GM18861 (cell line): ENCODE measurements at regions not wholly inside any gene's neighbourhood (a gene's known extent, or its start where the extent isn't known, plus 50 kb on each side); places are given as distances from the start of the nearest gene placed in this dataset.

Experiments used
- ATAC-seq: cut with Tn5 transposase; IDR thresholded peaks from one replicate; pipeline ENCODE4 v1.9.1; 2021; ENCODE audit not compliant: unreplicated experiment

DNA sequence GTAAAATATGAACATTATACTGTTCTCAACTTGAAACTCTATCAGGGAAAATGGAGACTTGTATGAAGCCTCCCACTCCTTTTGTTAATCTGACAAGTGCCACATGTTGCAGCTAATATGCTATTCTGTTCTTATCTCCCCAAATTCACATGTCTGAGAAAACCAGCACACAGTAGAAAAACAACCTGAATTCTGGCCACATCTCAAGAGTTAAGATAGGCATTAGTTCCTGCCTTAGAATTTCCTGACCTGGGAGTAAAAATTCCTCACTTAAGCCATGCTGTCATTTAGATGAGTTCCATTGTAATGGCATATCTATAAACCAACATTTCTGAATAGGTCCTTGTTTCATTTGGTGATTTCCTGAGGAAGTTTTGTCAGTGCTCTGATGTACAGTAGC is 1098.5 kb downstream of the EFNB2 start:
- no peak for ATAC-seq

DNA sequence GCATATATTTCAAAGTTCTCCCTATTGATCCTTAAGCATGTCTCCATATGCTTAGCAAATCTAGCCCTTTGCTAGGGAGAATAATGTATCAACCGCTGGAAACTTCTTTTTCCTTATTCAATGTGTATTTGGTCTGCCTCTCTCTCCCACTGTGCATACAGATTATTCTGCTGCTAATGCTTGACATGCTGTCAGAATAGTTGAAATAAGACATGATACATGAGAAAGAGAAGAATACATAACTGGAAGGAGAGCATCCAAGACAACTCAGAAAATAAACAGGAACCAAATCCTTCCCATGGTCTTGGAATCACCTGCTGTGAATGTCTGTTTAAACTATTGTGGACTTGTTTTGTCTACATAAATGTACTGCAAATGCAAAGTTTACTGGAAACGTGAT is 1103.0 kb downstream of the EFNB2 start:
- ATAC-seq: no peak

DNA sequence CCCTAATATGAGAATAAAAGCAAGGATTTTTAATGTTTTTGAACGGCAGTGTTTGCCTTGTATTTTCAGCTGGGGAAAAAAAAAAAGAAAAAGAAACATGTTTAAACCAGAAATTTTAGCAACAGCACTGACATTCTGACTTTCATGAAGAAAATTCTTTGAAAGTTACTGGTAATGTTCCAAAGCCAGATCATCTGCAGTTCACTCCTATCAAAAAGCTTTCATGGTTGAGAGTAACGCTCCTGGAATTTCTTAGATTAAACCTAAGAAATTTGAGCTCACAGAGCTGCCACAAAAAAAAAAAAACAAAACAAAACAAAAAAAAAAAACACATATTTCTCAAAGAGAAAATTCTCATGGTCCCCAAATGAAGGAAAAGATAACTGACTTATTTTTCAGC is 1106.7 kb downstream of the EFNB2 start:
- ATAC-seq: no peak

DNA sequence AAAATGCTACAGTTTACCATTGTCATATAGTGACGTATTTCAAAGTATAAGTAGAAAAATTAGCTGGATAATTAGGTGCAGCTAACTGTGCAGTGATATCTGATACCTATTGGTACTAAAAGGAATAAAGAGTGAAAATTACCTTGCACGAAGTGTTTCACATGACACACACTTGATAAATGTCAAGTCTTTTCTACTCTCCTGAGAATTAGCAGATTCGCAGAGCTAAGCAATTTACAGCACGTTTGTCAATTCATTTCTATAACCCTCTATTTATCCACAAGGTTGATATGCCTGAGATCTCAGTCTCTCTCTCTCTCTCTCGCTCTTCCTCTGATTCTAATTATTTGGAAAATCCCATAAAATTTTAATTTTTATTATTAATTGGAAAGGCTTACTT is 1109.0 kb downstream of the EFNB2 start:
- no peak for ATAC-seq

DNA sequence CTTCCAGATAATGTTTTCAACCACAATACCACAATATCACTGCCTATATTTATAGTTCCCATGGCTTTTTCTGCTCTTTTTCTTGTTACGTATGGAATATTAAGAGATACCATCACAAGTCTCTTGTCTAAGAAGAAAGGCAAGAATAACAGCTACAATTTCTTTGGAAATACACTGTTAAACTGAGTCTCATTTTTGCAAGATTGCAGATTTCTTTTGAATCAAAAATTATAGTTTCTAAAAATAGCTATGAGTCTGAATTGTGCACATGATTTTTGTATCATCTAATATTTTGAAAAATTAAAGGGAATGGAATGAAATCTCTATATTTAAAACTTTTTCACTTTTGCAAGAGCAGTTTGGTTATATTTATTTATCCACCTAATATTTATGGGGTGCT is 1120.8 kb downstream of the EFNB2 start:
- ATAC-seq: no peak

DNA sequence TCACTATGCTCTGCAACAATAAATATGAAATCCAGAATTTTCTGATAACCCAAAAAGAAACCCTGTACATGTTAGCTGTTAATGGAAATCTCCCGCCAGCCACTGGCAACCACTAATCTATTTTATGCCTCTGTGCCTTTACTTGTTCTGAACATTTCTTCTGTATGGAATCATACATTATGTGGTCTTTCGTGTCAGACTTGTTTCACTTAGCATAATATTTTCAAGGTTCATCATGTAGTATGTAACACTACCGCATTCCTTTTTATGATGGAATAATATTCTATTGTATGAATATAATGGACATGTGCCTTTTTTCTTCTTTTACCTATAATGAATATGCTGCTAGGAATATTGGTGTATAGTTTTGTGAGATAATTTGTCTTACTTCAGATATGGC is 1123.3 kb downstream of the EFNB2 start:
- ATAC-seq: no peak

DNA sequence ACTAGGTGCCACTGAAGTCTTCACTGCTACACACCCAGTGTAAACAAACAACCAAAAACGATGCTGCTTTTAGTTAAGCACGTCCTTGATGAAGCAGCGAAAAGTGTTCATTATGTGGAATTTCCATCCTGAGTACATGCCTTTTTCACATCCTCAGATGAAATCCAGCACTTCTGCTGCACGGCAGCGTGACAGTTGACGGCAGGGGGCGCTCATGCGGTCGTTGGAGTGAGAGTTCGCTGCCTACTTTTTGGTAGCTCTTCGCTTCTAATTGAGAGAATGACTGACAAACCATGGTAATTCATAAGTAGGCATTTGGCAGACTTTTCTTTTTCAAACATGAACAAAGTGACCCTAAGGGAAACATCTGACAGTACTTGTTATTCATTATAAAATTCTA is 1124.9 kb downstream of the EFNB2 start:
- no peak for ATAC-seq

DNA sequence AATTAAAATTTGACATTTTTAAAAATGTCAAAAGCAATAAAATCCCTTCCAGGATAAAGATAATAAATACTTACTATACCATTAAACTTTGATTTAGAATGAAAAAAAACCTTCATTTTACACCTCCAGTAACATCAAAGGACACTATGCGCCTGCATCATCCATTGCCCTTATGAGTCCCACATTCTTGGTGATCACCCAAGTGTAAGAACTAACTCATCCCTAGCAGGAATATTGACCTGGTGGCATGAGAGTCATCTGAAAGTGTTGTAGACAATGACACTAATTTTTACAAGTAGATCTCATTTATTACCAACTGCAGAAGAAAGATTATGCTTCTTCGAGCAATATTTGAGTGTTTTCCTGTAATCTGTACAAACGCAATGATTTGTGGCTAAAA is 1128.9 kb downstream of the EFNB2 start:
- ATAC-seq: no peak

DNA sequence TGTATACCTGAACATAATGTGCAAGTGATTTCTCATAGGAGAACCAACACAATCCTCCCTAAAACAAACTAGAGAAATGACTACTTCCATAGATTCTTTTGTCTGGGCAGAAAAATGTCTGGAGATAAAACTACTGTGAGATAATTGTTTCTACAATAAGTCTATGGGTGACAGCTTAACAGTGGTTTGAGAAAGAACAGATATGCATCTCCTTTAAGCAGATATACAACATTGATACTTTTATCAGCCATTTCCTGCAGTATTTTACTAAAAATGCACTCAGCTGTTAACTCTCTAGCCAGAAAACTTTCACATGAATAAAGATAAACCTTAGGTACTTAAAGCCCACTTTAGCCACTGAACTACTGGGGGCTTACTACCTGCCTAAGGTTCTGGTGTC is 1132.4 kb downstream of the EFNB2 start:
- no peak for ATAC-seq

DNA sequence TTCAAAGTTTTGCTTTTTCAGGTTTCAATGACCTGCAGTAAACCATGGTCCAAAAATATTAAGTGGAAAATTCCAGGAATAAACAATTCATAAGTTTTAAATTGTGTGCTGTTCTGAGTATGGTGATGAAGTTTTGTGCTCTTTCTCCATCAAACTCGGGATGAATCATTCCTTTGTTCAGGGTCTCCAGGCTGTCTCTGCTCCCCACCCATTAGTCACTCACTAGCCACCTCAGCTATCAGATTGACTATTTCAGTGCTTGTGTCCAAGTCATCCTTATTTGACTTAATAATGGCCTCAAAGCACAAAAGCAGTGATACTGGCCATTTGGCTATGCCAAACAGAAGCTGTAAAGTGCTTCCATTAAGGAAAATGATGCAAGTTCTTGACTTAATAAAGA is 1140.4 kb downstream of the EFNB2 start:
- ATAC-seq: no peak

DNA sequence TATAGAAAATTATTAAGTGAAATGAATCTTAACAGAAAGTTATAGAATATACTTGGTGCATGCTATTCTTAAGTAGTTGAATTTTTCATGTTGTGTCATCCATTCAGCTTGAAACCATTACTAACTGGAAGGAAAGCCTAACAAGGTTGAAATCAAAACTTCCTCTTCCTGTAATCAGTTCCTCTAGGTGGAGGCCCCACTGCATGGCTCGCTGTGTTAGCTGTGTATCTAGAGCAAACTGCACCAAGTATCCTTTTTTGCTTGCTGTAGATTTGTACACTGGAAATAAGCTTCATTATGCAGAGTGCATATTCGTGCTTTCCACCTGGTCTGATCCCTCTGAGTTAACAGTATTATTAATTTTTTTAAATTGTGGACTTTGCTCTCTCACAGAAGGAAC is 1146.1 kb downstream of the EFNB2 start:
- ATAC-seq: no peak

DNA sequence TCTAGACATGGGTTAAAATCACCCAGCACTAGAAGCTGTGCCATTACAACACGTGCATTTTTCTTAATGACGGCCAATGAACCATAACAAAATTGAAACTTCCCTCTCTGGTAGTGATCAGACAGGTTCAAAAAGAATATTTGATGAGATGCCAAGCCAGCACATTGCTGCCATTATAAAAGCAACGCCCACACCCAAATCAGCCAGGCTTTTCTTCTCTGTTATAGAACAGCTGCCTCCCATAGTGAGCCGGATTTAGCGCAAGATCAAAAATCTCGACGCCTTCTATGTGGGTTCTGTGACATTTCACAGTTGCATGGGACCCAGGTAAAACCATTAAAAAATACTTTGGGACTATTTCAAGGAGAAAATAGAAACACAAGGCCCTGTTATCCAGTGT is 1158.0 kb downstream of the EFNB2 start:
- ATAC-seq: no peak

DNA sequence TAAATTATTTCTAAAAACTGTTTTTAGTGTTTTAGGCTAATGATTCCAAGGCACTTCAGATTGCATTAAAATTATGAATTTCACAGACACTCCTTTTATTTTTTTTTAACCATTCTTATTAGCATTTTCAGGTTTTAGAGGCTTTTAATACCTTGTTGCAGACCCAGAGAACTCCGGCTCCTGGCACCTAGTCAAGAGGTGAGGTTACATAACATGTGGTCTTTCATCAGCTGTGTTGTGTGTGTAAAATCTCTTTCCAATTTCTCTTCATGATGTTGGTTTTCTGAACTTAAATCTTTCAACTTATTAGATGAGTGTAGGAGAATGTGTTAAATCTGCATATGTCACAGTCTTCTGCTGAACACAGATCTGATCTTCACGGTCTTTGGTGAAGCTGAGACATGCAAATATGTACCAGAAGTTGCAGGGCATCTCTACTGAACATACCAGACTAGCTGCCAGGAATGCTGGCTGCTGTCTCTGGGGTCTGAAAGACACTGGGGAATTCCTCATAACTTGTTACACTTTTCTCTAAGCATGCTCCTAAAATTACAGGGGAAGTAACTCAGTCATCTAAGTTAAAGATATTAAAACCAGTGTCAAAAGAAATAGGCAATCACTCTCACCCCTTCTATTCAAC is 1165.3 kb downstream of the EFNB2 start:
- no peak for ATAC-seq

DNA sequence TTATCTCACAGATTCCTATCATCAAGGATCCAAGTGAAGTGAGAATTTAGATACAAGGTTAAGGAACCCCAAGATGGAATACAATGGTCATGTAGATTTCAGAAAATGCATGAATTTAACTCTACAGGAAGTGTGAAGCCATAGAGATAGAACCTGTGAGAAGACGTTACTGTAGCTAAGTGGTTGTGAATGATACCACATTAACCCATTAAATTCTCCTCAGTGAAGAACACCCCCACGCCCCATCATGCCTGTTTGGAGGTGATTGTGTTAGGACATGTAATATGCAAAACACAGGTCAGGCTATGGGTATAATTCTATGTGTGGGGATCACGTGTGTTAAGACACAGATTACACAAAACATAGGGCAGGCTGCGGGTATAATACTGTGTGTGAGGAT is 1166.7 kb downstream of the EFNB2 start:
- ATAC-seq: no peak

DNA sequence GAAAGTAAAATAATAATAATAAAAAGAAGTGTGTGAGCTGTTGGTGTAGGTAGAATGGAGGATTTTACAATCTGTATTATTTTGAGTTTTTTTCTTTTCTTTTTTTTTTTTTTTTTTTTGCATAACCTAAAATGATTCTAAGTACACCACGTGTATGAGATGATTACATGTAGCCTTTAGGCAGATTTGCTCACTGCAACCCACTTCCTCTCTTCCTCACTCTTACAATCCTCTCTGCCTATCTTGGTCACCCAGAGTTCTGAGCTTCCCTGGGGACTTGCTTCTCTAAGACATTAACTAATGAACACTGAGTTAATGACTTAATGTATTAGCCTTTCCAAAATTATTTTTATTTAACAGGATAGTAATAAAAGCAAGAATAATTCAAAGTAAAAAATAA is 1169.6 kb downstream of the EFNB2 start:
- ATAC-seq: no peak

DNA sequence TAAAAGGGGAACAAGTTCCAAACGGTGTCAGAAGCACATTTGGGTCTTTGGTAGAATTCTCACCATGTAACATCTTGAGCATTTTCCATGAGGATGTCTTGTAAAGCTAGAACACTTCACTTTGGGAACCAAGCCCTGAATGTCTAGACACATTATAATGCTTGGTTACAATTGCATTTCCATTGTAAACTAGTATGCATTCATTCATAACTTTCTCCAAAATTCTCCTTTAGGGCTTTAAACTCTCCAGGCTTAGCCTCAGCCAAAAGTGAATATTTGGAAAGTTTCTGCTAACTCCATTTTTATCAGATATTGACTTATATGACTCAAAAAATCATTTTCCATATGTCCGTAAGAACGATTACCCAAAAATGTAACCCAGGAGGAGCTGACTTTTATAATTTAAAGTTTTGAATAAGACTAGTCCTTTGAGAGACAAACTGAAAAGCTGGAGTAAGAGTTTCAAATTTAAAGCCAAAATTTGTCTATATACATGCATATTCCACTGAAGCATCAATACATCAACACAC is 1170.4 kb downstream of the EFNB2 start:
- ATAC-seq: no peak

DNA sequence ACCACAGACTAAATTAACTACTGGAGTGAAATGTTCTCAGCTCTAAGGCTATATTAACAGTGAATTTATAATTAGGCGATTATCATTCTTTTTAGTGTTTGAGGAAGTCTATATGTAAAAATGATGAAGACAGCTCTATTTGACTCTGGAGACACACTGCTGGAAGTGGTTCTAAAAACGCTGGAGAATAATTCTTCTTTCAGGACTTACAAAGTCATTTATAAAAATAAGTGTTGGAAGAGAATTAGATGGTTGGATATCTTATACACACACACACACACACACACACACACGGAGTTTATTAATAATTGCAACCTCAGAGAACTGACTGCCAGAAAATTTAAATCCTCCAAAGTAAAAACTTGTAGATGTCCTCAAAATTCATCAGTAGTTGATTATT is 1171.3 kb downstream of the EFNB2 start:
- no peak for ATAC-seq

DNA sequence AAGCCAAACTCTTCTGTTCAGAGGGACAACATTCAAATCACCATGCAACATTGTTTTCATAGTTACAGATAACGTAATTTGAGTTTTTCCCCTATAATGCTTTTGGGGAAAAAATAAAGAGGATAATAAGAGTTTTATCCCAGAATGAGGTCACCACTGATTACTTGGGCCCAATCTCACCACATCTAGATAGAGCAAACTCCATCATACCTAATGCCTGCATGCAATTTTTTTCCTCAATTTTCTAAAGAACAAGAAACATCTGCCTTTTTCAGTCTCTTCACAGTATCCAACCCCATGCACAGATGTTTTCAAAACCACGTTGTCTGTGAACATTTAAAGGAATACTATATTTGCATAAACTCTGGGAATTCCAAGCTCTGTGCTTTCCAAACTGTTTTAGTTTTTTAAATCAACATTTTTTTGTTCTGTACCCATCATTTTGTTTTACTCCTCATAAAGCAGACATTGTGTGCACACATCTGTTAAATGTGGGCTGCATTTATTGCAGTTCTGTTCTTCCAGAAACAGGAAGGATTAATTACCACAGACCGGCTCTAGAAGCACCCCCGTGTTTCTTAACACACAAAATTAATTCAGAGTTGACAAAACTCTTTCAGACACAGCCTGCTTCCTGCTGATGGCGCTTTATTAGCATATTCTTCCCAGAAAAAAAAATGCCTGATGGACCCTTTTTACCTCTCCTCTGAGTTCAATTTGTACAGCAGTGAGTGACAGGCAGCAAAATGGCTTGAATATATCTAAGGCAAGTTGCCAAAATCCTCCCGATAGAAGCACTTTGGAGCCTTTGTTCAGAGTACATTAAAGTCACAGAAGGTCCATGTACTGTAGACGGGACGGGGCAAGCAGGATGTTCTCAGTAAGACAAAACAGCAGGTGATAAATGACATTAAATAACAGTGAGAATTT is 1171.9 kb downstream of the EFNB2 start:
- ATAC-seq: no peak

DNA sequence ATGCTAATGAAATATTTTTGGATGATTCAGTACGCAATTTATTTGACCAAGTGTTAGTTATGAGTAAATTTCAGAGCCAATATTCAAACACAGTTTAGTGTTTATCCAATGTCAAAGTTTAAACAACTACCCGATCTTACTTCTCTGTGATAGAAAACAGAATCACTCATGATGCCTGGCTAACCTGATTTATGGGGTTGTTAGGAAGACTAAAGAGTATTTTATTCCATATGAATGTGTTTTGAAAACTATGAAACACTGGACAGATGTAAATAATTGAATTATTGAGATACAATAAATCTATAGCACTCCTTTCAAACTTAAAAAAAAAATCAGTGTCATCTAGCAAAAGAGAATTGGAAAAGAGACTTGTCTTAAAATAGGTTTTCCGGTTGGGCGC is 1181.8 kb downstream of the EFNB2 start:
- no peak for ATAC-seq

DNA sequence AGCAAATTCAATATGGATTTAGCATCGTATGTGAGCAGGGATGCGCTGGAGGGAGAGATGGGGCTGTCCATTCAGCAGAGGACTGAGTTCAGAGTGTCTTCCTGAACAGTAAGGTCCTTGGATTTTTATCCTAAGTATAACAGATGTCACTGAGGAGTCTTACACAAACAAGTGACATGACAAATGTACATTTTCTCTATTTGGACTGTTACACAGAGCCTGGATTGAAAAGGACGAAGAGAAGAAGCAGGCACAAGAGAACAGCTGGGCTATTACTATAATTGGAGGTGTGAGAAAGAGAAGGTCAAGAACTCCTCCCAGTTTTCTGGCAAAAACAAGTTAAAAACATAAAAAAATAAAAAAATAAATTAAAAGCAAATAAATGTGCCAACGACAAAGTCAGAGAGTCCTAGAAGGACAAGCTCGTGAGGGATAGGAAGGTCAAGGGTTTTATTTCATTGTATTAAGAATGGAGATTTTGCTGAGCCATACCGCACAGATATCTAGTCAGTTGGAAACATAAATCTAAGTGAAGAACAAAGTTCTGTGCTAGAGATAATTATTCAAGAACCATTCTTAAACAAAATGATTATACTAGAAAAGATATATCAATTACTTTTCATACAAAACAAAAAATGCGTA is 1186.3 kb downstream of the EFNB2 start:
- no peak for ATAC-seq

DNA sequence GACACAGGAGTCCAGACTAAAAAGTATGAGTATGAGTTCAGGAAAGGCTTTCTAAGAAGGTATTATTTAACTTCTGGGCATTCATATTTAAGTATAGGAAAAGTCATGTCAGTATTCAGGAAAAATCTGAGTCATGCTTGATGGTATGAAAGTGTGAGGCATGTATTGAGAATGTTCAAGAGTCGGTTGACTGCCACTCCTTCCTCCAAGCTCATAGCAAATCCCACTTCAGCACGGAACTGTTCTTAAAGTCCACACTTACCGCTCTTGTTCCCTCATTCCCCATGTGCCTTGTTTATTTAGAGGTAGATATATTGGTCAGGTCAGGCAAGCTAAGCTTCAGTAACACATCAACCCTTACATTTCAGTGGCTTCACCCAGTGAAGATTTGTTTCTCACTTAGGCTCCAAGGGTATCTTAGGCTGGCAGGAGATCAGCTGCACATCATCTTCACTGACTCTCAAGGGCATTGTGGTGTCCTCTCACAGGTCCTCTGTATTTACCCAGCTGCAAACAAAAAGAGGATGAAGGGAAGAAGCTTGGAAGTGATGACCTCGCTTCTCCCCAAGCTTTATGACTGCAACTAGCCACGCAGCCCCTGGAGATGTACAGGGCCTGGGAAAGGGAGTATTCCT is 1189.2 kb downstream of the EFNB2 start:
- ATAC-seq: no peak
